Large intestine (tissue), 3 donors: ENCODE measurements at regions not wholly inside any gene's neighbourhood (a gene's known extent, or its start where the extent isn't known, plus 50 kb on each side); places are given as distances from the start of the nearest gene placed in this dataset.

ENCODE experiments used
- DNase-seq, 2 donors: peaks; one replicate each; pipeline versions ENCODE4 v3.0.0 to v3.0.0-alpha.2; 2013
- H3K27ac ChIP-seq: one replicate; pipeline ENCODE4 v1.5.1; 2013; ENCODE audit warnings: low read length
- H3K27me3 ChIP-seq: 2 replicates; pipeline ENCODE4 v1.6.1; 2013; ENCODE audit warnings: low read length; ENCODE audit not compliant: control insufficient read depth, insufficient read depth
- H3K36me3 ChIP-seq: 2 replicates; pipeline ENCODE4 v1.6.1; 2013; ENCODE audit warnings: low read length; ENCODE audit not compliant: control insufficient read depth, insufficient read depth
- H3K4me1 ChIP-seq: one replicate; pipeline ENCODE4 v1.6.1; 2013; ENCODE audit warnings: low read length; ENCODE audit not compliant: control insufficient read depth, insufficient read depth
- H3K4me3 ChIP-seq: one replicate; pipeline ENCODE4 v1.5.1; 2013; ENCODE audit warnings: low read length
- H3K9me3 ChIP-seq: one replicate; pipeline ENCODE4 v1.6.1; 2013; ENCODE audit warnings: mild to moderate bottlenecking, low read depth, low read length, moderate library complexity; ENCODE audit not compliant: control insufficient read depth
- WGBS: methylation state at CpG from one replicate; pipeline ENCODE4 v1.1.5; 2013; ENCODE audit warnings: low lambda C conversion rate; ENCODE audit not compliant: insufficient coverage; 5-methylcytosine and 5-hydroxymethylcytosine counted together

GRCh38 chr6:118761645-118762044 lies 110.3 kb upstream of the CEP85L start:
- Histone ChIP-seq H3K27me3 (no peaks in the 10 kb centered on the region), H3K36me3 (no peaks in the 10 kb centered on the region), H3K4me1 (no peaks in the 10 kb centered on the region), H3K9me3 (no peaks in the 10 kb centered on the region), H3K4me3 (no peak overlapping the region), H3K27ac (no peak overlapping the region)
- no peak for DNase-seq
- WGBS = no CpG with 5 or more reads among the region's 1 CpG

DNA sequence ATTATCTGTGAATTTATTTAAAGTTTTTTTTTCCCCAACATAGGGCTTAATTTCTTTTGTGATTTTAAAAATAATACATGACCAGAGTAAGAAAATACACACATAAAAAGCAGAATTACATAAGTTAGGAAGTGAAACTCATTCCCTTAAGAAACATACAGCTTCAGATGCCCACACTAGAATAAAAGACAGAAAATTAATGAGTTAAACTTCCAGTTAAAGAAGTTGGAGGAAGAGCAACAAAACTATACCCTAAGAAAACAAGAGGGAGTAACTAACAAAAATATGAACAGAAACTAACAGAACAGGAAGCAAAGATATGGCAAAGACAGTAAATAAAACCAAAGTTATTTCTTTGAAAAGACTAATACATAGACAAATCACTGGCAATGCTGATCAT lies 107.6 kb upstream of the CEP85L start:
- Histone ChIP-seq H3K9me3 (no peaks in the 10 kb centered on the region), H3K27me3 (no peaks in the 10 kb centered on the region), H3K4me3 (no peak overlapping the region), H3K36me3 (no peaks in the 10 kb centered on the region), H3K4me1 (no peaks in the 10 kb centered on the region), H3K27ac (no peak overlapping the region)
- no peak for DNase-seq

DNA sequence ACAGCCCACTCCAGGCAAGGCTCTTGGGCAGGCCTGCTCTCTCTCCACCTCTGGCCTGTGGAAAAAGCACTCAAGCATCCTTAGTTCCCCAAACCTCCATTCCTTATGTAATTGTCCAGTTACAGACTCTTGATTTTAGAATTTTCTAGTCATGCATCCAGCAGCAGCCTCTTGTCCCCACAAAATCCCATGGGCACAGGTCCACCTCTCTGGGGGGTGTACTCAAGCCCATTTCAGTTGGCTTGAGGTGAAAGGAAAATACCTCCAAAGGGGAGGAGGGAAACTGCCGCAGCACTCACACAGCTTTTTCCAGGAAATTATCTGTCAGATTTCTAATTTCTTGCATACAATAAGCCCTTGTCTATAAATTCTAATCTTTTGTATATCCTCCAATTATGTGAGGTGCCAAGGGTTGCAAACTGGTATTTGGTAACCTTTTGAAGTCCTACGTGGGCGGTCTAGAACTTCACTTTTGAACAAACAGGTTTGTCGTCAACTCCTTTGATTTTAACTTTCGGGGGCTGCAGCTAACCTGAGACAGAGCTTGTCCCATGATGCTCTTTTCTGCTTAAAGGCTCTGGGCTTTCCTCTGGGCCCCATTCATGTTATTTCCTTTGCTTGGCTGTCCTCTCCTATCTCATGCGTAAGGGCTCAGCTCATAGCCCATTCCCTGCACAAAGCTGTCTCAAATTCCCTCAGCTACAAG lies 104.7 kb upstream of the CEP85L start:
- Histone ChIP-seq H3K4me1 (no peaks in the 10 kb centered on the region), H3K36me3 (no peaks in the 10 kb centered on the region), H3K9me3 (no peaks in the 10 kb centered on the region), H3K27me3 (no peaks in the 10 kb centered on the region), H3K4me3 (no peak overlapping the region), H3K27ac (no peak overlapping the region)
- WGBS = 75% methylated on average over 2 of the region's 6 CpGs
- no peak for DNase-seq

DNA sequence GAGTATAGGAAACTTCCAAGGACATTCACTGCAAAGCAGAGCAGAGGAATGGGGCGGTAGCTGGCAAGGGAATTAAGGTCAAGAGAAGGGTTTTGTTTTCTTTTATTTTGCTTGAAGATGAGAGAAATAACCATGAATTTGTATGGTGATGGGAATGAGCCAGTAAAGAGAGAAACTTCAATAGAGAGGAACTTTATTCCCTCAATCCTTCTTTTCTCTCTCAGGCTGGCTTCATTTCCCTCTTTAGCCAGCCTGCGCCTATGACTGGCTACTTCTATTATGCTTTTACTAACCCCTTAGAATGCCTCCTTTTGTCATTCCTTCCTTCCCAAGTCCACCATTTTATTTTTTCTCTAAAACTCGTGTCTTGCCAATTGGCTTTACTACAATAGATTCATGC lies 101.4 kb upstream of the CEP85L start:
- Histone ChIP-seq H3K27me3 (no peaks in the 10 kb centered on the region), H3K27ac (no peak overlapping the region), H3K9me3 (no peaks in the 10 kb centered on the region), H3K4me3 (no peak overlapping the region), H3K36me3 (no peaks in the 10 kb centered on the region), H3K4me1 (no peaks in the 10 kb centered on the region)
- DNase-seq = no peak
- 96% methylated on average over 2 of the region's 3 CpGs for WGBS

GRCh38 chr6:118751072-118751471 lies 99.7 kb upstream of the CEP85L start:
- H3K9me3 ChIP-seq = no peaks in the 10 kb centered on the region
- no peaks in the 10 kb centered on the region for H3K36me3 ChIP-seq
- no peaks in the 10 kb centered on the region for H3K27me3 ChIP-seq
- no CpG with 5 or more reads among the region's 3 CpGs for WGBS
- no peak overlapping the region for H3K4me3 ChIP-seq
- no peak overlapping the region for H3K27ac ChIP-seq
- H3K4me1 ChIP-seq = no peaks in the 10 kb centered on the region
- DNase-seq = no peak

GRCh38 chr6:118750143-118750542 lies 98.8 kb upstream of the CEP85L start:
- Histone ChIP-seq H3K27ac (no peak overlapping the region), H3K36me3 (no peaks in the 10 kb centered on the region), H3K9me3 (no peaks in the 10 kb centered on the region), H3K4me3 (no peak overlapping the region), H3K4me1 (no peaks in the 10 kb centered on the region), H3K27me3 (no peaks in the 10 kb centered on the region)
- WGBS = no CpG with 5 or more reads among the region's 2 CpGs
- no peak for DNase-seq

DNA sequence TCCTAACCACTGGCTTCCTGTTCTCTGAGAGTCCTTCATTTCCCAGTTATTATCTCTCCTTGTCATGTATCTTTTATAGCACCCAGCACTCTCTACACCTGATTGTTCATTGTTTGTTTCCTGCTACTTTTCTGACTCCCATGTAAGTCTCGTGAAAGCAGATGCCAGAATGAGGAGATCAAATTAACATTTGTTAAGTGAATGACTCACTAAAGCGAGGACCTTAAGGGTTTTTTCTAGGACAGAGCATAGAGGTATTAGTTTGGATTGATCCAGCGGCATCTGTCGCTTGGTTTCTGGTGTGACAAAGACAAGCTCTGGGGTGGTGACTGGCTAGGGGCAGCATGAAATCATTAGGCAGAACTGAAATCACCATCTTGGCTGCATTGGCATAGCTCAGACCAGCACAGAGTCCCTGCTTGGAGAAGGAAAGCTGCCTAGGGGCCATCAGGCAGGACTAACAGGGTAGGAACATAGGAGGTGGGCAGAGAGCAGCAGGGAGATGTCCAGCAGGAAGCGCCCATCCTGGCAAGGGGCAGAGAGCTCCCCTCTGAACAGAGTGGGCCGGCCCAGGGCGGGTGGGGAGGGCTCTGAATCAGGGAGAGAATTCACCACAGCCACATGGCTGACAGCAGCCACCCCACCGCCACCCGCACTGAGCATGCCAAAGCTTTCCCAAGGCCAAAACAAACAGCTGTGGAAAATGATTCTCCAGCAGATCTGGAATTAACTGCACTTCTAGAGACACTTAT lies 97.1 kb upstream of the CEP85L start:
- H3K4me3 ChIP-seq = no peak overlapping the region
- no peak overlapping the region for H3K27ac ChIP-seq
- no peak for DNase-seq
- H3K27me3 ChIP-seq = no peaks in the 10 kb centered on the region
- no peaks in the 10 kb centered on the region for H3K9me3 ChIP-seq
- no peaks in the 10 kb centered on the region for H3K4me1 ChIP-seq
- WGBS = 14% methylated on average over 1 of the region's 9 CpGs
- H3K36me3 ChIP-seq = no peaks in the 10 kb centered on the region

DNA sequence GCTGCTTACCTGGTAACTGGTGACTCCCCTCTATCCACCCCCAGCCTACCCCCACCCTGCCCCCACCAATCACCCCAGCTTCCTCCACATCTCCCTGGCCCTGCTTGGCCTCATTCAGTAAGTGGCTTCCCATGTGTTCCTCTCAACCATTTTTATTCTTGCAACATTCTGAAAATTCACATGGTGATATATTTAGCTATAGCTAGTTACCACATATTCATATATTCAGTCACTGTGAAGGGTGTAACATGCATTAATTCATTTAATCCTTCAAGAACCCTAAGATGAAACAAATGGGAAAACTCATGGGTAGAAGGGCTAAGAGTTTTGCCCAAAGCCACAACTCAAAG lies 95.4 kb upstream of the CEP85L start:
- no peaks in the 10 kb centered on the region for H3K27me3 ChIP-seq
- no peak overlapping the region for H3K27ac ChIP-seq
- H3K4me3 ChIP-seq = no peak overlapping the region

GRCh38 chr6:118746145-118746824 lies 94.9 kb upstream of the CEP85L start:
- H3K27me3 ChIP-seq = no peaks in the 10 kb centered on the region
- WGBS = no CpG with 5 or more reads among the region's 6 CpGs
- no peak overlapping the region for H3K4me3 ChIP-seq
- no peaks in the 10 kb centered on the region for H3K36me3 ChIP-seq
- no peak overlapping the region for H3K27ac ChIP-seq
- H3K4me1 ChIP-seq = no peaks in the 10 kb centered on the region
- DNase-seq = no peak
- no peaks in the 10 kb centered on the region for H3K9me3 ChIP-seq

More for the DNA sequence above, 95.4 kb upstream of the CEP85L start:
- Histone ChIP-seq H3K9me3 (no peaks in the 10 kb centered on the region), H3K4me1 (no peaks in the 10 kb centered on the region), H3K36me3 (no peaks in the 10 kb centered on the region)
- DNase-seq = no peak

DNA sequence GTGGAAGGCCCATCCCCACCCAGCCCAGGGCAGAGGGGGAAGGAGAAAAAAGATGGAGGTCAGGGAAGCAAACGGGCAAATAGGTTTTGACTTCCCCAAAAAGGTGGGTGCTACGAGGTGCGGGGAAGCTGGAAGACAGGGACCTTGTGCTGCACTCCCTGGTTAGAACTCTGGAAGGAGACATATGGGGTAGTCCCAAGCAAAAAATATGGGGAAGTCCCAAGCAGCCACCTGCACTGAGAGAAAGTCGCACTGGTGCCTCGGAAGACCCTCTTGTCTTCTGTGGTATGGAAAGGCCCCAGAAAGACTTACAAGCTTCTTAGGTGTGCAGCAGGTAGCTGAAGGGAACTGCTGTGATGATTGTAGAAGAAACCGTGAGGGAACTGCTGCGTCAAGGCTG lies 93.8 kb upstream of the CEP85L start:
- Histone ChIP-seq H3K27ac (no peak overlapping the region), H3K27me3 (no peaks in the 10 kb centered on the region), H3K4me3 (no peak overlapping the region), H3K36me3 (no peaks in the 10 kb centered on the region), H3K9me3 (no peaks in the 10 kb centered on the region), H3K4me1 (no peaks in the 10 kb centered on the region)
- no peak for DNase-seq
- no CpG with 5 or more reads among the region's 7 CpGs for WGBS
